B cell (primary cell): ENCODE measurements at regions not wholly inside any gene's neighbourhood (a gene's known extent, or its start where the extent isn't known, plus 50 kb on each side); places are given as distances from the start of the nearest gene placed in this dataset.

Experiments
- EZH2 ChIP-seq: IDR thresholded peaks from 2 replicates; pipeline ENCODE4 v1.6.1; 2012; ENCODE audit warnings: borderline replicate concordance, low read depth, mild to moderate bottlenecking, moderate library complexity, low read length; ENCODE audit not compliant: insufficient read depth, poor library complexity, severe bottlenecking
- TF ChIP-seq, protein P1 (sequence below): fragments of 200-600 bp; IDR thresholded peaks from one replicate; pipeline ENCODE4 v1.8.0; 2022; ENCODE audit warnings: antibody characterized with exemption, mild to moderate bottlenecking

GRCh38 chr1:30188999-30189398 lies 534.4 kb downstream of the MATN1 start:
- TF ChIP-seq, protein P1, sequence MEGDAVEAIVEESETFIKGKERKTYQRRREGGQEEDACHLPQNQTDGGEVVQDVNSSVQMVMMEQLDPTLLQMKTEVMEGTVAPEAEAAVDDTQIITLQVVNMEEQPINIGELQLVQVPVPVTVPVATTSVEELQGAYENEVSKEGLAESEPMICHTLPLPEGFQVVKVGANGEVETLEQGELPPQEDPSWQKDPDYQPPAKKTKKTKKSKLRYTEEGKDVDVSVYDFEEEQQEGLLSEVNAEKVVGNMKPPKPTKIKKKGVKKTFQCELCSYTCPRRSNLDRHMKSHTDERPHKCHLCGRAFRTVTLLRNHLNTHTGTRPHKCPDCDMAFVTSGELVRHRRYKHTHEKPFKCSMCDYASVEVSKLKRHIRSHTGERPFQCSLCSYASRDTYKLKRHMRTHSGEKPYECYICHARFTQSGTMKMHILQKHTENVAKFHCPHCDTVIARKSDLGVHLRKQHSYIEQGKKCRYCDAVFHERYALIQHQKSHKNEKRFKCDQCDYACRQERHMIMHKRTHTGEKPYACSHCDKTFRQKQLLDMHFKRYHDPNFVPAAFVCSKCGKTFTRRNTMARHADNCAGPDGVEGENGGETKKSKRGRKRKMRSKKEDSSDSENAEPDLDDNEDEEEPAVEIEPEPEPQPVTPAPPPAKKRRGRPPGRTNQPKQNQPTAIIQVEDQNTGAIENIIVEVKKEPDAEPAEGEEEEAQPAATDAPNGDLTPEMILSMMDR = no peak
- no peak for TF ChIP-seq EZH2
